ENCODE measurements at regions not wholly inside any gene's neighbourhood (a gene's known extent, or its start where the extent isn't known, plus 50 kb on each side); places are given as distances from the start of the nearest gene placed in this dataset.

DNA sequence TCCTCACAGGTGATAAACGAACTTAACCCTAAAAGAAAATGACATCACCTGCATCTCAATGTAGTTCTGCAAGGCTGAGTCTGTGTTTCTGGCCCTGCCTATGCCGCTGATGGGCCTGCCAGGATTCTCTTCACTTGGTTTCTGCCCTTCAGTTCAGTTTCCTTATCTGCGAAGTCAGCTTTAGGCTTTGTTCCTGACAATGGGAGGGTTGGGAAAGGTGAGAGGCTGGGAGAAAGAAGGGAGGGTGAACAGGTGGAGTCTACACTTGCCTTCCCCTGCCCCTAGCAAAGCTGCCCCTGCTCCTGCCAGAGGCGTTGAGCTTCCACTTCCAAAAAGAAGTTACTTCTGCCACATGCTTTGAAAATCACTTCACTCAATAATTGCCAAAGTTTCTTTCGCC lies 124.0 kb upstream of the APCDD1 start:
- DNase-seq (ENCODE audit: low spot score): no peak
- Histone ChIP-seq H3K27ac (no peak overlapping the region), H3K4me3 (no peak overlapping the region), H3K27me3 (no peaks in the 10 kb centered on the region), H3K36me3 (no peaks in the 10 kb centered on the region), H3K4me1 (no peaks in the 10 kb centered on the region), H3K9me3 (no peaks in the 10 kb centered on the region)
- TF ChIP-seq, protein P1, sequence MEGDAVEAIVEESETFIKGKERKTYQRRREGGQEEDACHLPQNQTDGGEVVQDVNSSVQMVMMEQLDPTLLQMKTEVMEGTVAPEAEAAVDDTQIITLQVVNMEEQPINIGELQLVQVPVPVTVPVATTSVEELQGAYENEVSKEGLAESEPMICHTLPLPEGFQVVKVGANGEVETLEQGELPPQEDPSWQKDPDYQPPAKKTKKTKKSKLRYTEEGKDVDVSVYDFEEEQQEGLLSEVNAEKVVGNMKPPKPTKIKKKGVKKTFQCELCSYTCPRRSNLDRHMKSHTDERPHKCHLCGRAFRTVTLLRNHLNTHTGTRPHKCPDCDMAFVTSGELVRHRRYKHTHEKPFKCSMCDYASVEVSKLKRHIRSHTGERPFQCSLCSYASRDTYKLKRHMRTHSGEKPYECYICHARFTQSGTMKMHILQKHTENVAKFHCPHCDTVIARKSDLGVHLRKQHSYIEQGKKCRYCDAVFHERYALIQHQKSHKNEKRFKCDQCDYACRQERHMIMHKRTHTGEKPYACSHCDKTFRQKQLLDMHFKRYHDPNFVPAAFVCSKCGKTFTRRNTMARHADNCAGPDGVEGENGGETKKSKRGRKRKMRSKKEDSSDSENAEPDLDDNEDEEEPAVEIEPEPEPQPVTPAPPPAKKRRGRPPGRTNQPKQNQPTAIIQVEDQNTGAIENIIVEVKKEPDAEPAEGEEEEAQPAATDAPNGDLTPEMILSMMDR (IDR thresholded peaks at IDR 0.05): no peak

- Histone ChIP-seq H3K9me3 (no peaks in the 10 kb centered on the region), H3K27me3 (no peaks in the 10 kb centered on the region), H3K27ac (no peak overlapping the region), H3K36me3 (no peaks in the 10 kb centered on the region), H3K4me1 (no peaks in the 10 kb centered on the region), H3K4me3 (no peak overlapping the region)
- no peak for DNase-seq (ENCODE audit: low spot score)
- TF ChIP-seq, protein P1 (IDR thresholded peaks at IDR 0.05): no peak
Observed at GRCh38 chr18:10332452-10332851, 122.0 kb upstream of the APCDD1 start.

DNA sequence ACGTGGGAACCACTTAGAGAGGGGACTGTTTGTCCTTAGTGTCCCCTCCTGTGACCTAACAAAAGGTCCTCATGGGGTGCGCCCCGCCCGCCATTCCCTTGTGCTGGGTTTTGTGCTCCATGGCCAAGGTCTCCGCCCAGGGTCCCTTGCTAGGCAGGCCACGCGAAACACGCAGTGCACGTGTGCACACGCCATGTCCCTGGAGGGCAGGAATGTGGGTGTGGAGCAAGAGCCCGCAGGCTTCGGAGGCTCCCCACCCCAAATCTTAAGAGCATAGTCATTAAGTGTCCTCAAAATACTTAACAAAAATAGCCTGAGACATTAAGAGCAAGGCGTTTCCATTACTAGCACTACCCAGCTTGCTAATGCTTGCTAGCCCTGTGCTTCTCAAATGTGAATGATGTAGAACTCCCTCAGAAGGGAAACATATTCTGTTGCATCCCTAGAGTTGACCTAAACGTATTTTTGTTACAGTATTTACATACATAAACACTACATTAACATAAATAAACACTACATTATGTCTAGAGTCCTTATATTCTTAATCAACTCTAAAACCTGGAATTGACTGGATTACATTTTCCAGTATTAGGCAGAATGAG lies 117.6 kb upstream of the APCDD1 start:
- Histone ChIP-seq H3K4me3 (no peak overlapping the region), H3K9me3 (no peaks in the 10 kb centered on the region), H3K27ac (no peak overlapping the region), H3K27me3 (no peaks in the 10 kb centered on the region), H3K36me3 (no peaks in the 10 kb centered on the region), H3K4me1 (no peaks in the 10 kb centered on the region)
- TF ChIP-seq, protein P1 (IDR thresholded peaks at IDR 0.05): no peak
- no peak for DNase-seq (ENCODE audit: low spot score)

GRCh38 chr18:10340821-10341220 lies 113.6 kb upstream of the APCDD1 start:
- TF ChIP-seq, protein P1 (IDR thresholded peaks at IDR 0.05): no peak
- H3K9me3 ChIP-seq: no peaks in the 10 kb centered on the region
- no peaks in the 10 kb centered on the region for H3K27me3 ChIP-seq
- no peaks in the 10 kb centered on the region for H3K4me1 ChIP-seq
- H3K4me3 ChIP-seq: no peak overlapping the region
- DNase-seq (ENCODE audit: low spot score): no peak
- H3K36me3 ChIP-seq: no peaks in the 10 kb centered on the region
- no peak overlapping the region for H3K27ac ChIP-seq

- Histone ChIP-seq H3K36me3 (no peaks in the 10 kb centered on the region), H3K4me3 (no peak overlapping the region), H3K27me3 (no peaks in the 10 kb centered on the region), H3K9me3 (no peaks in the 10 kb centered on the region), H3K27ac (no peak overlapping the region), H3K4me1 (no peaks in the 10 kb centered on the region)
- DNase-seq (ENCODE audit: low spot score): no peak
- TF ChIP-seq, protein P1 (IDR thresholded peaks at IDR 0.05): no peak
Observed at GRCh38 chr18:10343778-10344177, 110.7 kb upstream of the APCDD1 start.

DNA sequence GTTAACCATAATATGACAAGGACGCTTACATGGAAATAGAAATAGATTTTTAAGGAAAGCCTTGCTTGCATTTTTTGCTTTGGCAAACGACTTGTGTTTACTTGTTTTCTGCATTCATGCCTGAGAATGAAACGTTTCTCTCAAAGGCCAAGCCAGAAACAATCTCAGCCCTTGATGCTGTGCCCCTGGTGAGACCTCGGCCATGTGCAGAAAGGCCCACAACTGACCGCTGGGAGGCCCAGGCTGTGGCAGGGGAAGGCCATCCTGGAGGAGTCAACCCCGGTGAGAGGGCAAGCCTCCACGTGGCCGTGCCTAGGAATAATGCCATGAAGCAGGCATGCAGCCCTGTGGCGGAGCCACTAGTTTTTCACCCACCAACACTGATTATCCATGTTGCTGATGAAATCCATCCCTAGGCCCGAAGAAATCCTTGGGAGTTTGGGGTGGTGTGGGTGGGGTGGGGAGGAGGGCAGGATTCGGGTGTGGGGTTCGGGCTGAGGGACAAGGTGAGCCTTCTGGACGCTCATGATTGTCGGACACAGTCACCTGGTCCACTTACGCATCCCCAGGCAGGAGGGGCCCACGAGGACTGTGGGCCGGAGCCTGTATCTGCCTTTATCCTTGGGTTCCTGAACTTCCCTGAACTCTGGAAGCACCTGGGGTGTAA lies 107.6 kb upstream of the APCDD1 start:
- Histone ChIP-seq H3K4me3 (no peak overlapping the region), H3K36me3 (no peaks in the 10 kb centered on the region), H3K27me3 (no peaks in the 10 kb centered on the region), H3K4me1 (peaks cover 0 to 6% of the 10 kb centered on the region in 2 donors), H3K9me3 (no peaks in the 10 kb centered on the region), H3K27ac (no peak overlapping the region)
- no peak for DNase-seq (ENCODE audit: low spot score)
- TF ChIP-seq, protein P1 (IDR thresholded peaks at IDR 0.05): no peak
